SIG-M5 treated with dmso at 0.1 percent for 504 hours (cell line): ENCODE measurements at regions not wholly inside any gene's neighbourhood (a gene's known extent, or its start where the extent isn't known, plus 50 kb on each side); places are given as distances from the start of the nearest gene placed in this dataset.

ENCODE experiments used
- DNase-seq: peaks from one replicate; lab custom pipeline; 2025; ENCODE audit not compliant: unreplicated experiment; lab: John Stamatoyannopoulos, UW

- no peak for DNase-seq
Measured at GRCh38 chr5:168011096-168011495, 280.3 kb upstream of the WWC1 start.

DNA sequence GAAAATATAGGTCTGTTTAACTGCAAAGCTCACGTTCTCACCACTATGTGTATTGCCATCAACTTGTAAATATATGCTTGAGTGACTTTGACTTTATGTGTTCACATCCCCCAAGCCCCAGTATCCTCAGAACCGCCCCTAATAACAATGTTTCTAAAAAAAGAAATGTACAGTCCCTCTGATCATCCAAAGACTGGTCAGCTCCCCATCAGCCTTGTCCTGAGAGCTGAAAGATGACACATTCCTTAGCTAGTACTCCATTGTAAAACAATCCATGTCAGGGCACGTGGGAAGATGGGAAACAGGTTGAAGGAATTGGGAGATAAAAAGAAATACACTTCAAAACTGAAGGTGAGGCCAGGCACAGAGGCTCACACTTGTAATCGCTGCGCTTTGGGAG lies 279.4 kb upstream of the WWC1 start:
- DNase-seq, result no peak

DNA sequence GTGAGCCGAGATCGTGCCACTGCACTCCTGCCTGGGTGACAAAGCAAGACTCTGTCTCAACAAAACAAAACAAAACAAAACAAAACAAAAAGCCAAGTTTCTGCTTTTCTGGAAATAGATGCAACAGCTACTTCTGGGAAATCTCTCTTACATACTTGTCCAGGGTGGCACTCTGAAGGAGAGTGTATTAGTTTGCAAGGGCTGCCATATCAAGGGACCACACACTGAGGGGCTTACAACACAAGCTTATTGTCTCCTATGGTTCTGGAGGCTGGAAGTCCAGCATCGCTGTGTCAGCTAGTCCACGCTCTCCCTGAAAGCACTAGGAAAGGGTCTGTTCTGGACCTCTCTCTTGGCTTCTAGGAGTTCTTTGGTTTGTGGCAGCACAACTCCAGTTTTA lies 277.9 kb upstream of the WWC1 start:
- no peak for DNase-seq

DNA sequence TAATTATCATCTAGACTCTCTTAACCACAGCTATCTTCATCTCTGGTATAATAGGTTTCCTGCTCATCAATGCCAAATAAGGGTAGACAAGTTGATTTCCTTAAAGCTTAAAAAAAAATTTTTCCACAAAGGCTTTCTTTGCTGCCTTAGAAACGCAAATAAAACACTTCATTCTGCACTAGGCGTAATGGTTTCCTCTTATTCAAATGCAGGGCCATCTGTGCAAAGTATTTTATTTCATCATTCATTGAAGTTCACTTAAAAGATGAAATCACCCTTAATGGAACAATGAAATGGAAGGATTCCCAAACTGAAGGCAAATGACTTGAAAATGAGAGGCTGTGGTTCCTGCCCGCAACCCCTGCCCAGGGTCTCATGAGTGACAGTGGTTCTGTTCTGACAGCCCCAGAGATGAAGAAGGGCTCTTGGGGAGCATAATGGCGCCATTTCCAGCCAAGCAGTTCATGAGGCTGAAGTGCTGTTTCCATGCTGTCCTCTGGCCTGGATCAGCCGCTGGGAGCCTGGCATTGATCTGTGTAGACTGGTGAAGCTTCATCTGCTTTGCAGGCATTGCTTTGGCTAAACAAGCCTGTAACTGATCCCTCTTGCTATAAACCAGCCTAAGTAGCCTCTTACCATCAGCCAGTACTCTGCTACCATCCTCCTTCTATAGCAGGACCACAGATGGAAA lies 276.9 kb upstream of the WWC1 start:
- DNase-seq, result no peak

GRCh38 chr5:168015506-168015905 lies 275.9 kb upstream of the WWC1 start:
- no peak for DNase-seq

GRCh38 chr5:168017313-168017712 lies 274.1 kb upstream of the WWC1 start:
- DNase-seq, result no peak

DNA sequence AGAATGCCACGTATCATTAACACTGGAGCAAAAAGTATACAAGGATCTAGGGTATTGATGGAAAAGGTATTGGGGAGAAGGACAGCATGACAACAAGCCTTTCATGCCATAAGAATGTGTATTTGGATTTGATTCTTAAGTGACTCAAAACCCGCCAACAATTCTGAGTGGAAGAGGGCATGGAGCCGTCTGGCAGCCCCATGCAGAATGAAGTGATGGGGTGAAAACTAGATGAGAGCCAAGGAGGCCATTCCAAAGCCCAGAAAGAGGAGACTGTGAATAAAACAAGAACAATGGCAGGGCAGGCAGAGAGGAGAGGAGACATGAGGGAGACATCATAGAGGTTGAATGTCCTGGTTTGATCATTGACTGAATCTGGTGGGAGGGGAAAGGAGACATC lies 272.3 kb upstream of the WWC1 start:
- DNase-seq, result no peak

DNA sequence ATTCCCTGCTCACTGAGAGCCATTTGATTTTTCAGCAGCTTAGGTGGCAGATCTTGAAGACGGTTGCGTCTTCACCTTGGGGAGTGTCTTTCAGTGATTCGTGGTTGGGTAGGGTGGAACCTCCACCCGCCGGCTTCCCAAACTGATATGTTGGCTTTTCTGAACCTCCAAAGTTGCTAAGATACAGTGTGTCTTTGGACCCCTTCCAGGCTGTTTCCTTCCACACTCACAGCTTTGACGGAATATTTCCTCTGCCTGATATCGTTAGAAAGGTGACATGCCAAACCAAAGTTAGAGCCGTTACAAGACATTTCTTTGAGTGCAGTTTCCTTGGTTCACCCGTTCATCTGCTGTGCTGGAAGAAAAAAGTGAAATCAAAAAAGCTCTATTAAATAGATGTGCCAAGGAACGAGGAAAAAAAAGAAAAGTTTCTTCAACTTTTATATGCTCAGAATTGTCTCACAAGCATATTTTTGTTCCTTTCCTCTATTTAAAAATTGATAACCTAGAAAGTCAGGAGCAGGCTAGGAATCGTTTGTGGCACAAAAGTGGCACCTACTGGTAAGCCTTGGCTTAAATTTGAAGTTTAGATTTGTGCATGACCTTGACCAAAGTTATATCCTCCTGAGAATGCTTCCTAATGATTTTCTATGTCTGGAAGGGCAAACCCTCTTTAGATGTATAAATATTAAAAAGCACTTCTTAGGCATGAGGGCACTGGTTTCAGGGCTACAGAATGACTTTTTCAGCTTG lies 270.7 kb upstream of the WWC1 start:
- DNase-seq, result no peak

DNA sequence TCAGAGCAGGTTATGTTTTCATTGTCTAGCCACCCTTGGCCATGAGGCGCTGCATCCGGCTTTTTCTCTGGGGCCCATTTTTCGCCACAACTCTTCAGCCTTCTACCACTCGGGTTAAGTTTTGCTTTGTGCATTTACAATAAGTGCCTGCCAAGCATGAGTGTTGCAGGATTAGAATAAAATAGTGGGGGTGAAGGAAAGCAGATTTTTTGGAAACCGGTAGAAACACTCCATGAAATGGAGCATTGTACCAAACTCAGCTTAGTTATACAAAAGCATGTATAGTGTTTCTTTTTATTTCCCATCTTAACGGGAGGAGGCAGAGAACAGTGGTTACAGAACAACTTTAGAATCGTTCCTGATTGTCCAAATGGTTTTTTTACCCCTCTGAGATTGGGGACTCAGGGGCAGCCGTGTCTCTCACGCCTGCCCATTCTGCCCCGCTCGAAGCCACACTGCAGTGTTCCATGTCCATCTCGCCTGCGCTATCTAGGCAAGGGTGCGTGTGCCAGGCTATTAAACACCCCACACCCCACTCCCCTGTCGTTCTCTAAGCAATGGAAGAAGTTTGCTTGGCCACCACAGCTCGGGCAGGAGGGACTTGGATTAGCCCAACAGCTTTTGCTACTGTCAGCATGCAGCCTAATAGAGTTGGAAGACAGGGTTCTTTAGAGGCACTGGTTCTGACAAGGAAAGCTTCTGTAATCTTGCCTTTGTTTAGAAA lies 268.8 kb upstream of the WWC1 start:
- no peak for DNase-seq

DNA sequence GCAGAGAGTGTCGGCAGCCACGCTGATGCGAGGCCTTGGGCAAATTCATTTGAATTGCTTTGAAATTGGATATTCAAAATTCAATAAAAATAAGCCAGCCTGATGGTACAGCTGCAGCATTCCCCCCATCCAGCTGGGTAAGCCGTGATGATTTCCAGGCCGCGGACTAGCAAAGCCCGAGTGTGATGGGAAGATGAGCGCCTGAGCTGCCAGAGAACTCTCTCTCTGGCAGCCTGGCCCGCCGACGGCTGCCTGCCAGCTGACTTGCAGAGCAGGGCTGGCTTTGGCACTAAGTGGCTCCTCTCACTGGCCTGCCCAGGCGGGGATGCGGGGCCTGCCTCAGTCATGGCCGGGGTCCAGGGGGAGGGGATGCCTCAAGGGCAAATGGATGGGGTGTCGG lies 268.3 kb upstream of the WWC1 start:
- no peak for DNase-seq

DNA sequence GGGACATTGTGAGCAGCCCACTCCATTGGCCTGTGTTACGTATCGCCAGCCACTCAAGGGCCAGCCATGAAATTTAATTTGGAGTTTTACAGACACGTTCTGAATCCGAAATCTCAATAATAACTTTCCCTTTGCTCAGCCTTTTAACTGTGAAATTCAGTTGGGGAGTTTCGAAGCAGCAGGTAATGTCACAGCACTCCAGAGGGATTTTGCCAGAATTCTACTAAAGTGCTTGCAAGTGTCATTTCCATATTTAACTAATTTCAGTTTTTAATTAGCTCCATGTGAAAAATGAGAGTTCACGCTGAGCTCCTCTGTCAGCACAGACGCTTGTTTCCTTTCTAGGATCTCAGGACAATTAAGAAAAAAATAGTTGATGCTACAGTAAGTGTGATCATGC lies 267.1 kb upstream of the WWC1 start:
- DNase-seq, result no peak

DNA sequence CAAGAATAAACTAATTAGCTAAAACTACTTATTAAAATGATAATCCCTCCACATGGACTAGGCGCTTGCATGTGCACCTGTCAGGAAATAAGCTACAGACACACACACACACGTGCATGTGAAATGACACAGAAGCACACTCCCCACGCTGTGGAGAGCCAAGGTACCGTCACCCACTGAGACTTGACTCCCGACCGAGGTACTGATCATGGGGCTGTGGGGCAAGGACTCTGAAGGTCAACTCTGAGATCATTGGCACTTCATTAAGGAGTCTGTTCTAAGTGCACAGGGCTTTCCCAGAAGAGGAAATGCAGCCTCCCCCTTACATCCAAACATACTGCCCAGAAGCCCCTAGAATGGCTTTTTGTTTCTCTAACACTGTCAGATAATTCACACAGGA lies 264.4 kb upstream of the WWC1 start:
- DNase-seq, result no peak

DNA sequence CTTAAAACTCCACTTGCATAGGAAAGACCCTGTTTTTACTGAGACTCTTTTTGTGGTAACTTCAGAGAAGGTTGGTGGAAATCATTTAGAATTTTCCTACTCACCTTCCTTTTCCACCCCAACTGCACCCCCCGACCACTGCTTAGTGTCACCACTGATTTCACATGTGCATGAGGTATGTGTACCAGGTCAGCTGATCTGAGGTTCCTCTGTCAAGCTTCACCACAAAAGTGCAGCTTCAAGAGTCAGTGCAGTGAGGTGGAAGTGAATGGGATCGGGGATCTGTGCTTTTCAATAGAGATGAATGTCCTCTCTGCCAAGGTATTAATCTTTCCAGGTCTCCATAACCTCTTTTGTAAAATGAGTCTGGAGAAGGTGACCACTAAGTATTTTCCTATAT lies 260.5 kb upstream of the WWC1 start:
- no peak for DNase-seq

- DNase-seq, result no peak
Measured at GRCh38 chr5:168031614-168032013, 259.8 kb upstream of the WWC1 start.

GRCh38 chr5:168039039-168039438 lies 252.4 kb upstream of the WWC1 start:
- no peak for DNase-seq

DNA sequence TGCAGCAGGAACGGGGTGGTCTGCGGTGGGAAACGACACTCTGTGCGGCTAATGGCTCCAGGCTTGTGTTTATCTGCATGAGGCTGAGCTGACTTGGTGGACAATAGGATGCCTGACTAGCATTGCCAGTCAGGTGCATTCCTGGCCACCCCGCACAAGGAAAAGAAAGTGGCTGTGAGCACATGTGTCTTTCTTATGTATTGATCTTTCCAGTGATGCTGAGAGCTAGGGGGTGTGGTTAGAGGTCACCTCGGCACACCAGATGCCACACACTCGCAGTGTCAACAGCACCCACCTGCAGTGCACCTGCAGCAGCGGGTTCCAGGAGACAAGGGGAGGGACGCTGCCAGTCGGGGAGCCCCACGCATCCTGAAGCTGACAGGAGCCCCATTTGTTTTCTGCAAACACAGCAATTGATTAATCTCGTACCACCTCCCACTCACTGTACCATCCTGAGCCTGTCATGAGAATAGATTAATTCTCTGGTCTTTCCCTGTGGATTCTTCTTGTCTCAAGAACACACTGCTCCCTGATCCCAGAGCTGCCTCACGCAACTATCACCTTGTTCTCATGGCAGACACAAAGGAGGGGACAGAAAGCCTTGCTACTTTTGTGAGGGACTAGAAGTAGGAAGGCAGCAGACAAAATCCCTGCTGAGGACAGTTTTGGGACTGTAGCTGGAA lies 251.7 kb upstream of the WWC1 start:
- DNase-seq, result no peak

- no peak for DNase-seq
Measured at GRCh38 chr5:168041583-168041982, 249.9 kb upstream of the WWC1 start.

DNA sequence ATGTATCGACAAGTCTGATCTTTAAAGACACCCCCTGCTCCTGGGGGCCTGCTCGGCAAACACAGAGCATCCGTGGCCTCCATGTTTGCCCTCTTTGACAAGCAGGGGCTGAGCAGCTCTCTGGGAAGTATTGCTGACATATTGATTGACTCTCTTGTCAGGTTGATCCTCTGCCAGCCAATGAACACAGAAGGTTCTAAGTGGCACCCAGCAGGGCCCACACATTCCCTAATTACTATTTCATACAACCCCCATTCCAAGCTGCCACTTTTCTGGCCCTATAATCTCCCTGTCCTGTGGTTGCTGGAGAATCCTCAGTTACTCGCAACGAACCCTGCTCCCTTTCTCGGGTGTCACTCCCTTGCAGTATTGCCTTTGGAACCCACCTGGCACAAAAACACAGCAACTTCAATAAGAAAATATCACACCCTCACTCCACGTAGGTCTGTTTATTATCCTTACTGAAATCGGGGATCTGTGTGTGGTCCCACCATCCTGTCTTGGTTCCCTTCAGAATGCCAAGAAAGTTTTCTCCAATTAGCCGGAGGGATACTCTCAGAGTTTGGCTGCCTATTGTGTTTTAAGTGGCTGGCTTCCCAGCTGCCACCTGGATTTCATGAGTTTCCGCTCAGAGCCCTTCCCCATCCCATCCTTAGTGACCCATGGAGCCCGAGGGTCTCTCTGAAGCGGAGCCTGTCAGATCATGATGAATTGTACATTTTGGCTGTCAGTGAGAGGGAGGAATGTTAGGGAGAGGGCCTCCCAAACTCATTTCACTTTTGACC lies 249.0 kb upstream of the WWC1 start:
- no peak for DNase-seq

- no peak for DNase-seq
Measured at GRCh38 chr5:168046163-168046562, 245.3 kb upstream of the WWC1 start.

DNA sequence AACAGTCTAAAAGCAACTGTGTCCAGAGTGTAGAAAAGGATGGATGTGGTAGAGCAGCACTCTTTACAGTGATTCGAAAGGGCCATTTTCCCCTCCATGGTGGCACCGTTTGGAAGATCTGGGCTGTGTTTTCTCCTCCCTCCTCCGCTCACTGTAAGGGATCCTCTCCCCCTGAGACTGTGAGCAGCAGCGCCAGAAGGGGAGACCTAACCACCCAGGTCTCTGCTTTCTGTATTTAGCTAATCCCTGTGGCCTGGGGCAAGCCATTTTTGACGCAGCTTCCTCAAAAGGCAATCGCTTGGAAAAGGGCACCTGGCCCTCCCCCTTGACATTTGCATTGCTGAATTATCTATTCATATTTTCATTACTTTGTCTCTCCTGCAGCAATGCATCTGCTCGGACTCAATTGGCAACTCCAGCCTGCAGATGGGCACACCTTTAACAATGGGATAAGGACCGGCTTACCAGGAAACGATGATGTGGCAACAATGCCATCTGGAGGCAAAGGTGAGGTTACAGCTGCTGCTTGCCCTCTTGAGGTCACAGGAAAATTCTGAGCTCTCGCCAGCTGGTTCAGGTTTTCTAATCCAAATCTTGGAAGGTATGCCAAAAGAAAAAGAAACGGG lies 244.3 kb upstream of the WWC1 start:
- peak; percentile 3 for DNase-seq
